CD4-positive, alpha-beta T cell treated with Interleukin-17A for 4 hours (primary cell): ENCODE measurements at regions not wholly inside any gene's neighbourhood (a gene's known extent, or its start where the extent isn't known, plus 50 kb on each side); places are given as distances from the start of the nearest gene placed in this dataset.

Experiments
- DNase-seq: peaks from one replicate; pipeline ENCODE4 v3.0.0-alpha.2; 2020; ENCODE audit warnings: mixed read lengths

DNA sequence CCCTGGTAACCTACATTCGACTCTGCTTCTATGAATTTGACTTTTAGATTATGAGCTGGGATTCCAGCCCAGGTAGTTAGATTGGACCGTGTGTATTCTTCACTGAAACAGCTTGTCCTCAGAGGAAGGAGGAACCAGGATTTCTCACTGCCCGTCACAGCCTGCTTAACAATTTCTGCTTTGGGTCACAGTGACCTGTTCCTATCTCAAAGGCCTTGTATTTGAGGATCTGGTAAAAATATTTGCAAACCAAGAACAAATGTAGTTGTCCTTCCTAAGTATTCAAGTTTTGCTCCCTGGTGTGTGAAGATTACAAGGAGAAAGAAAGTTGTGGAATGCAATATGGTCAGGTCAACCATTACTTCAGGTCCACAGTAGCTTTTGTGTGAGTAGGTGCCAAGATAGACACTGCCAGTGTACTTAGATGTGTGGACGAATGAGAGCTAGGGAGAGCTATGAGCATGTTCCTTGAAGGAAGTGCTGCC, 55.1 kb downstream of the KIF4B start:
- no peak for DNase-seq

DNA sequence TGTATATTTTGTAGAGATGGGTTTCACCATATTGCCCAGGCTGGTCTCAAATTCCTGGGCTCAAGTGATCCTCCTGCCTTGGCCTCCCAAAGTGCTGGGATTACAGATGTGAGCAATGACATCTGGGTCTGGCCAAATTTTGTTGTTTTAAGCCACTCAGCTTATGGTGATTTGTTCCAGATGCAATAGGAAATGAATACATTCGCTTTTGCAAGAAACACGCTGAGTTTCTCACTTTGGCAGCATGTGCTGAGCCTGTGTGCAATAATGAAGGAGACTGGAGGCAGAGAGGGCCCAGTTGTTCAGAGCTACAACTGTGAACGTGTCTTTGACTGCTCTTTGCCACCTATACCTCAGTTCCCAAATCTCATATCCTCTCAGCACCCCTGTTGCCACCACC, 56.4 kb downstream of the KIF4B start:
- no peak for DNase-seq

DNA sequence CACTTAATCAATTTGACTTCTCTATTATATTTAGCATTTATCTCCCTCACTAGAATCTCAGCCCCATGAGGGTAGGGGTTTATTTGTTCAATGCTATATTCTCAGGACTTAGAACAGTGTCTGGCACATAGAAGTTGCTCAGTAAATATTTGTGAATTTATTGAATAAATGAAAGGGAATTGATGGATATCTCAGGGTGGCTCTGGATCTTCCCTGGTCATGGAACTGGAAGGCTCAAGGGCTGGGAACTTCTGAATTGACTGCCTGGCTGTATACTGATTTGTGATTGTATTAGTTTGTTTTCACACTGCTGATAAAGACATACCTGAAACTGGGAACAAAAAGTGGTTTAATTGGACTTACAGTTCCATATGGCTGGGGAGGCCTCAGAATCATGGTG, 57.2 kb downstream of the KIF4B start:
- no peak for DNase-seq

DNA sequence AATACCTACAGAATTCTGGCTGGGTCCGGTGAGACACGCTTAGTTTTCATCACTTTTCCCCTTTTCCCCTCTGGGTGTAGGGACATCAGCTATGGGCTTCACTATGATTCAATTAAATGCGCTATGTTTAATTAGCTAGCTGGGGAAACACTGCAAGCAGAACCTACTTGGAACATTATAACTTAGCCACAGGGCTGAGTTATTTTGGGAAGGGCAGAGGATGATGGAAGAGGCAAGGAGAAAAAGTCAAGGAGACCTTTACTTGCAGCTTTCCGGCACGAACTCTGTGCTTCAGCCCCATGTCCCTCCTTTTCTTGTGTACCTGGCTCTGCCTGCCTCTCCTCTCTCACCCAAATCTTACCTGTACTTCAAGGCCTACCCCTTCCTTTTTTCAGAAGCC, 62.8 kb downstream of the KIF4B start:
- no peak for DNase-seq

DNA sequence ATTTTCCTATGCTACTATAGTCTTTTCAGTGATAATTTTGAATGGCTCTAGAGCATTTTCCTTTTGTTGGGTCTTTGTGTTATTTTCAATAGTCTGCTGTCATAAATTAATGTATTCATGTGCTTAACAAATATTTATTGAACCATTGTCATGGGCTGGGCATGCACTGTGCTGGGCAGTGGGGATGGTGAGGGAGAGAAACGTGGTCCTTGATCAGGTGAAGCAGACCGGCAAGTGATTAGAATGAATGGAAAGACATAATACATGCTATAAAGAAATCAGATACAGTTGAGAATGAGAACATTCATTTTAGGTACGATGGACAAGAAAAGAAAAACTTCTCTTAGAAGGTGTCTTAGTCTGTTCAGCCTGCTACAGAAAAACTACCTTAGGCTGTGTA, 66.1 kb downstream of the KIF4B start:
- DNase-seq: no peak

DNA sequence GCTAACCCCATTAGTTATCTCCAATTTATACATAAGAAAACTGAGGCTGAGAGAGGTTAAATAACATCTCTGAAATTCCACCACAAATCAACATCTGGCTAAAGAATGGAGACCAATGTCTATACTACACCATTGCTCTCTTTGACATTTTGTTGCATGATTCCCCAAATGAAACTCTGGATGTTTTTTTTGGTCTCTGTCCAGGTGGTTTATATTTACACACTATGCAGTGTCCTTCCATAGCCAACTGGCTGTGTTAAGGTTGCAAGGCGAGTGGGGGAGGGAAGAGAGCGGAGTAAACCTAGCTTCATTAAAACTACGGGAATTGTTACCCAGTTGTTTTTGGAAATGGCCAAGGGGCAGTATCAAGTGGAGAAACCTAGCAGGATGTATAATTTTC, 67.2 kb downstream of the KIF4B start:
- DNase-seq: no peak

DNA sequence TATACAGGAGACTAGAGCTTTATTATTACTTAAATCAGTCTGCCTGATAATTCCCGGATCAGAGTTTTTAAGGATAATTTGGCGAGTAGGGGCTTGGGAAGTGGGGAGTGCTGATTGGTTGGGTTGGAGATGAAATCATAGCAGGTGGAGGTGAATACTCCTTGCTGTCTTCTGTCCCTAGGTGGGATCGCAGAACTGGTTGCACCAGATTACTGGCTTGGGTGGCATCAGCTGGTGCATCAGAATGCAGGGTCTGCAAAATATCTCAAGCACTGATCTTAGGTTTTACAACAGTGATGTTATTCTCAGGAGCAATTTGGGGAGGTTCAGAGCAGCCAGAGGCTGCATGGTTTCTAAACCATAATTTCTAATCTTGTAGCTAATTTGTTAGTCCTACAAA, 68.1 kb downstream of the KIF4B start:
- DNase-seq: no peak

DNA sequence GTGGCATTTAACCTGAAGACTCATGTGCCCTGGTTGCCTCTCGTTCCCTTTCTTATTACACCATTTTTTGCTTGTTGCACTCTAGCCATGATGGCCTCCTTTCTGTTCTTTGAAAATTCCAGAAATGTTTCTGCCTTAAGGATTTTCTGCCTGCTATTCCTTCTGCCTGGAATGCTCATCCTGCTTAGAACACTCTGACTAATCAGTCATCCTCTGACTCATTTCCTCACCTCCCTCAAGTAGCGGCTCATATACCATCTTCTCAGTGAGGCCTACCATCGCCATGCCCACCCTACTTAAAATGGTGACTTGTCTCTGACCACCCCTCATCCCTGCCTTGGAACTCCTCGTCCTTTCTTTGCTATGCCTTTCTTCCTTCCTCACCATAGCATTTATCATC, 68.8 kb downstream of the KIF4B start:
- DNase-seq: no peak

DNA sequence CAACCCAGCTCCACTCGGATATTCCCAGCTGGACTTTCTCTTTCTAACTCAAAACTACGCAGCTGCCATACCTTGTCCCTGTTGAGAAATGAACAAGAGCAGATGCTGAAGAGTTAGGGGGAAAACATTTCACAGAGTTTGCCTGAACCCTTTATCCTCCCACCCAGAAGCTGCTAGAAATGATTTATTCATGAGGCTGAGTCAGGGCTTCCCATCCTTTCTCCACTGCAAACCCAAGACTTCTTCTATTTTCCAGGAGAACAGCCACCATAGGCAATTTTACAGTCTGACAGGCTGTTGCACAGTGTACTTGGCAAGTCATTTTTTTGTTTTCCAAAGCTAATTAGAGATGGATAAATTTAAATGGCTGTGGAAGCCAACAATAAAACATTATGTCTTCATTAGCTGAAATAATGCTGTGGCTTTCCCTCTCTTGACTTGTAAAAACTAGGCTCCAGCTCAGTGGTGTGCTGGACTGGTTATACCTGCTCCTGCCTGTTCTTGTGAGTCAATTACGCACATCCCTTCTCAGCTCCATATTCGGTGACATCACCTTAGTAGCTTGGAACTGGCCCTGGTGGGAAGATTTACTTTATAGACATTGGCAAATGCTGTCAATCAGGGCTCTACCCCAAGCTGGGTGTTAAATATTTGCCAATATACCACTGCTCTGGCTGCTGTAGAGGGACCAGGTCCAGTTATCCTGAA, 71.9 kb downstream of the KIF4B start:
- DNase-seq: no peak

DNA sequence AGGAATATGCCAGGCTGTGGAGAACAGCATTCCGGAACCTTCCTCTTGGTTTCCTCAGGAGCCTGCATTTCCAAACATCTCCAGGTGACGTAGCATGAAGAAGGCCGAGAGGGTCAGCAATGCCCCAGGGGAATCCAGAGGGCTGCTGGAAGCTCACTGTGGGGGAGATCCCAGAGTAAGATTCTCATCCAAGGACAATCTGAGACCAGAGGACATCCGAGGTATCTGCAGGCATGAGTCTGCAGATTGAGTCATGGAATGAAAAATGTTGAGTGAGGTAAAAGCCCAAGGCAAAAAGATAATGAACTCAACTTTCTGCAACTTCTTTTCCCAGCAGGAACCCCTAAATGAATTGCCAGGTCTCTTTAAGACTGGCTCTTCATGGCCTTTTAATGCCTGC, 73.5 kb downstream of the KIF4B start:
- DNase-seq: no peak

DNA sequence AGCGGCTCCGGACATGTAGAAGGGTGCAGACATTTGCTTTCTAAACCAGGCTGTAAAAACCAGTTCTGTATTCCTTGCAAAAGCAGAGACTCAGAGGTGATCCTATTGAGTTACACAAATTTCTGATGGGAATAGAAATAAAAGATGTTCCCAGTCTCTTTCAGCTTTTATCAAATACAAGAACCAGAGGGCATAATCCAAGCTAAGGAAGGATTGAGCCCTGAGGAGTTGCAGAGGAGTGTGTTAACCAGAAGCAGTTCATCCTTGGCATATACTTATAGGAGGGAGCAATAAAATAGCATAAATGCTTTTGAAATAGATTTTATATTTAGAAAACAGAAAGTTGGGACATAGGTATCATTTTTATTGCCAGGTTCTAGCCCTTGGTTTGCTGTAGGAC, 75.3 kb downstream of the KIF4B start:
- DNase-seq: no peak

DNA sequence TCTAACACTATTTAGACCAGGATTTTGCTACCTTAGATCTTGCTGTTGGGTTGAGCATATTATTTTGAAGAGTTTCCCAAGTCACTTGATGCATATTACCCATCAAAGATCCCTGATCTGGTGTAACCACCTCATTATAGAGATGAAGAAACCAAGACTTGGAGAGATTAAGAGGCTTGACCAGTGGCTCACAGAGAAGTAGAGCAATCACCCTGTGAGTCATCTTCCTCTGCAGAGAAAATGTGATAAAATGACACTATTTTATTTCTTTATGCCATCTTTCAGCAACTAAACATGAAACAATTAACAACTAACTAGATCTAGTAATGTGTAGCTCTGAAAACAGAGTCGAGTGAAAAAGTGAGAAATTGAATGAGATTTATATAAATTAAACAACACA, 76.1 kb downstream of the KIF4B start:
- DNase-seq: no peak

DNA sequence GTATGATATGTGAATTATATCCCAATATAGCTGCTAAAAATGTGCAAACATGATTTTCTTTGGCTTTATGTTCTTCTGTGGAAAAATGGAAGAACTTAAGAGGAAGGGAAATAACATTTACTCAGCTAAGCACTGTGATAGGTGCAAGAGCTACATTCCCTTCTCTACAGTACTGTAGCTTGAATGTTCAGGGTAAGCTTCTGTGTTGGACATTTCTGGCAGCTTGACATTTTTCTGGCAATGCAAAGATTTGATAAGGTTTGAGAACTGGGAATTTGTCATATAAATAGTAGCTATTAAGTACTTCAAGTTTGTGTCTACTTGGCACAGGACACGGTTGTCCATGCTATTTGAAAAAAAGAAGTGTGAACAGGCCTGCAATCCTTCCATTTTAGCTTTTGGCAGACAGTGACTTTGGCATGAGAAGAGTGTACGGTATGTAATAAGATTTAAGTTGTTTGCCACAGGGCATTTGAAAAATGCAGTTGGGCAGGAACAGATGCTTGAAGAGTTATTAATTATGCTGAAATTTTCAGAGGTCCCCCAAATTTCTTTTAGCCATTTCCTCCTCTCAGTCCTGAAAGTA, 77.6 kb downstream of the KIF4B start:
- DNase-seq: no peak

DNA sequence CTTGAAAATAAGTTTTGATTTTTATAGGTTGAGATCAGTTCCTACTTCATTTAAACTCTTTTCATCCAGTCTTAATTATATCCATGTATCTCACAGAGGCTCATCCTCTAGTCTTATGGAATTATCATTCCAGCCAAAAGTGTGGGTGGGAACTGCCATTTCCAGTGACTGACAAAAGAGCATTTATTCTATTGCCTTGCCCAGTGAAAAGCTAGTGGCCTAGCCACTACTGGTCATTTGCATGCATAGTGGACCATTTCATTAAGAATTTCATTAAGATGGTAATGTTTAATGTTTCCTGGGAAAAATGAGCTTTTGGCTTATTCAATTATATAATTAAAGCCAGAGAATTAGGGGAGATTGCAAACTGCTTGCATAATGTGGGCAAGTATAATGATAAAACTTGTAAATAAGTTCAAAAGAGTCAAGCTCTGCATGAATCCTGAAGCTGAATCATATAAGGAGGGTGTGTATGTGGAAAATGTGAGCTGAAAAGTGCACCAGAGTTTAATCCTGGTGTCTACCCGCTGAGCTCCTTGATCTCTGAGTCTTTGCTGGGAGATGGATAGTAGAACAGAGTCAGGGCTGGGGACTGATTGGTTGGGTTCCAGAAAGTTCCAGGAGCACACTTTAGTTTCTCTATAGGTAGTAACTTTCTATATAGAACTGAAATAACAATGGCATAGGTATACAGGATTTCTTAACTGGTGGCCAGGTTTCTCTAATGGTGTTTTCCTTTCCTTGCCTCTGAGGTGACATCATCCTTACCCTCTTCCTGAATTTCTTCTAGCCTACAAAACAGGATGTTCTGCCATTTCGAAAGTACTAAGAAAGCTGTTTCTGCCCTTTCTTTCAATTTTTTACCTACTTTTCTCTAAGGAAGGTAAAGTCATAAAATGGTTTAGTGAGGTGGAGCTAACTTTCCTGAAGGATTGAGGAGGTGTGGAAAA, 78.5 kb downstream of the KIF4B start:
- no peak for DNase-seq

DNA sequence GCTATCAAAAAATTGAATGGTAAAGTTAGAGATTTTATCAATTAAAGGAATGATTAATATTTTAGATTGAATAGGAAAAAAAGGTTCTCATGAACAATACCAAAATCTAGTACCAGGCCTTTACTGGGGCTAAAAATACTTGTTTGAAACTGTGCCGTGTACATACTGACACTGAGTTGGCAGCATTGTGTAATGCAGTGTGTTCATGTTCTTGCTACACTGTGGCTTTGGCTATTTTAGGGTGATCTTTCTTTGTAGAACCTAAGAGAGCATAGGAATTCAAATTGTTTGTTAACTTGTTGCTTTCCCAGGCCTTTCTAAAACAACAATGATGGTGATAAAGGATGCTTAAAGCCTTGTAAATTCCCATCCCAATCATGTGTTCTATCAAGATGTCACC, 80.9 kb downstream of the KIF4B start:
- DNase-seq: no peak

DNA sequence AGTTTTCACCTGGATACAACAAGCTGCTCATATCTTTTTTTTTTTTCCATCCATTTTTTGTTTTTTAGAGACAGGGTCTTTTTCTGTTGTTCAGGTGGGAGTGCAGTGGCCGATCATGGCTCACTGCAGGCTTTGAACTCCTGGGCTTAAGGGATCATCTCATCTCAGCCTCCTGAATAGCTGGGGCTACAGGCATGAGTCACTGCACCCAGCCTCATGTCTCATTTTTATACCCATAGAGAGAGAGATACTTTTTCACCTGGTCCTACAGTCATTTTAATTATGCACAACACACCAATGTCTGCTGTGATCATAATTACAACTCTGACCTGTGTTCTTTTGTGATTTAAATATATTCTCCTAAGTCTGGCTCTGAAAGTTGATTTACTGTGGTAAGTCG, 84.4 kb downstream of the KIF4B start:
- no peak for DNase-seq

DNA sequence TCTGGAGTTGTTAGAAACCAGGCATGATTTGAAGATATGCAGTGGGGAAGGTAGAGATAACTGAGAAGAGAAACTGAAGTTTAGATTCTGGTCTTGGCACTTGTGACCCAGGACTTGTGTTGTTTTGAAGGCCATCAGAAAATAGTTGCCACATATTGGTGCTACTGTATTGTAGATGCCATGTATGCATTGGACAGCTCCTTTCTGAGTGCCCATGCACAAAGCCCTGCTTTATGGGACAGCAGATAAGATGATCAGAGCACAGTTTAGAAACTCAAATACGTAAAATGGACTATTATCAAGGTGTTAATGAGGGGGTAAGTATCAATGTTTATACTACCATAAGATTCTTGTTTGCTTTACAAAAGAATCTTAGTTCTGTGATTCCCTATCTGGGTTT, 84.9 kb downstream of the KIF4B start:
- no peak for DNase-seq

DNA sequence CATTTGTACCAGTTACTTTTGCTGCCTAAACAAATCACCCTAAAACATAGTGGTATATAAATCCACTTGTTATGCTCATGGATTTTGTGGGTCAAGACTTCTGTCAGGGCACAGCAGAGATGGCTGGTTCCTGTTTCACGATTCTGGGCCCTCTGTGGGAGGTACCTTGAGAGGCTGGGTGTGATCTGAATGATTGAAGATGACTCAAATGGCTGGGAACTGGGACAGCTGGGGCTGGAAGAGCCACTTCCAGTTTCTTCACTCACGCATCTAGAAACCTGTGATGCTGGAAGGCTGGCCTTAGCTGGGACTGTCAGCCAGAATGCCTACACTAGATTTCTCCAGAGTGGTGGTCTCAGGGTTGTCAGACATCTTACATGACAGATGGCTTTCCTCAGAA, 88.1 kb downstream of the KIF4B start:
- DNase-seq: no peak

DNA sequence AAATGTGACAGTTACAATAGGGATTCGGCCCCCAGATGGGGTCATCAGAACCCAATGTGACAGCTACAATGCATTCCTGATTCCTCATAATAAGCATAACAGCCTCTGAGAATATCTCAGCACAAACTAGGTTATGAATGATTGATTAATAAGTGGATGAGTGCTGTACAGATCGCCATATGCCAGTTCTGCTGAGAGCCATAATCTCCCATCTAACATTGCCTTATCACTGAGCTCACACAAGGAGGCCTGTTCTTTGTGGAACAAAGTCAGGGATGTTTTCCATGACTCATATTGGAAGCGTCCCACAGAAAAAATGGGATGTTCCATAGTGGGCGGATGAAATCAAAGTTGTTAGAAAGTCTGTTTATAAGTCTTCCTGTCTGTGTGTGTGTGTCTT, 89.6 kb downstream of the KIF4B start:
- no peak for DNase-seq

DNA sequence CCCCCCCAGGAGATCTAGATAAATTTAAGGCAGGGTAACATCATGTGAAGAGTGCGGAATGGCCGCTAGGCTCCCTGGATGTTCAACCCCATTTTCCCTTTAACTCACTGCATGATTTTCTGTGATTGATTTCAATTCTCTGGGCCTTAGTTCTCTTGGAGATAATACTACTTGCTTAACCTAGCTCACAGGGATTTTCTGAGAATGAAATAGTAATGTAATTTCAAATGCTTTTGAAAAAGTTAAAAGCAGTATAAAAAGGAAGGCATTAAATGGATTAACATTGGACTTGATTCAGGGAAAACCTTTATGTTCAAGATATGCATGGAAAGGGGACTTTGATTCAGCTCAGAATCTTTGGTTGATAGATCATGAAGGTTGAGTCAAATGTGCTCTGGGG, 90.9 kb downstream of the KIF4B start:
- no peak for DNase-seq

DNA sequence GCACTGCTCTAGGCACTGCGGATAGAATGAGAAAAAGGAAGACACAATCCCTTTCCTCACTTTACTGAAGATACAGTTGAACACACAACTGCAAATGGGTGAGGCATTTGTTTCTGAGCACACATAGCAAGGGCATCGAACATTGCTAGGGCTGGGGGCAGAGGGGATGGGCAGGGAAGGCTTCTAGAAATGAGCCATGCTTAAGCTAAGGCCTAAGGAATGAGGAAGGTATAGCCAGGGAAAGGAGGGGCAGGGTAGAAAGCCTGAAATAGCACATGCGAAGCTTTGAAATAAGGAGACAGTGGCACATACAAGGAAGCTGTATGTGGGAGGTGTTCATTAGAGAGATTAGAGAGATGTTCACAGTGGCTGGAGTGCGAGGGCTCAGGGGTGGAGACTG, 92.7 kb downstream of the KIF4B start:
- DNase-seq: no peak

DNA sequence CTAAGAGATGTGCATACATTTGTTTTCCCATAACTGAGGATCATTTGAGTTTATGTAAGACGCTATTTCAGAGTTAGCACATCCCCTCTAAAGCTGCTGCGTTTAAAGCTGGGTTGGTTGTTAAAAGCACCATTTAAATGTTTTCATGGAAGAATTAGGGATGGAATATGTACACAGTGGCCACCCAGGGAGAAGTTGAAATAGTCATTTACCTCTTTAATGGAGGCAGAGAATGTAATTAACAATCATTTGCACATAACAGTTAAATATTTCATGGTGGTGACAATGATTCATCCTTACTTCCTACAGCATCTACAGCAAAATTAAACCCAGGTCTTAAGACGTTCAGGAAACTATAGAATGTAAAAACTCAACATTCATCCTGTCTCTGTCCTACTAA, 100.3 kb downstream of the KIF4B start:
- no peak for DNase-seq

DNA sequence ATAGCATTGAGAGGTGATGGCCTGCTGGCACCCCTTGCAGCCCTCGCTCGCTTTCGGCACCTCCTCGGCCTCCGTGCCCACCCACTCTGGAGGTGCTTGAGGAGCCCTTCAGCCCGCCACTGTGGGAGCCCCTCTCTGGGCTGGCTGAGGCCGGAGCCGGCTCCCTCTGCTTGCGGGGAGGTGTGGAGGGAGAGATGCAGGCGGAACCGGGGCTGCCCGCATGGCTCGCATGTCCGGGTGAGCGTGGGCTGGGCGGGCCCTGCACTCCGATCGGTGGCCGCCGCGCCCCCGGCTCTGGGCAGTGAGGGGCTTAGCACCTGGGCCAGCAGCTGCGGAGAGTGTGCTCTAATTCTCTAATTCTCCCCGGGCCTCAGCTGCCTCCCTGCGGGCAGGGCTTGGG, 101.1 kb downstream of the KIF4B start:
- DNase-seq: no peak
